ENCODE measurements at regions not wholly inside any gene's neighbourhood (a gene's known extent, or its start where the extent isn't known, plus 50 kb on each side); places are given as distances from the start of the nearest gene placed in this dataset.

DNA sequence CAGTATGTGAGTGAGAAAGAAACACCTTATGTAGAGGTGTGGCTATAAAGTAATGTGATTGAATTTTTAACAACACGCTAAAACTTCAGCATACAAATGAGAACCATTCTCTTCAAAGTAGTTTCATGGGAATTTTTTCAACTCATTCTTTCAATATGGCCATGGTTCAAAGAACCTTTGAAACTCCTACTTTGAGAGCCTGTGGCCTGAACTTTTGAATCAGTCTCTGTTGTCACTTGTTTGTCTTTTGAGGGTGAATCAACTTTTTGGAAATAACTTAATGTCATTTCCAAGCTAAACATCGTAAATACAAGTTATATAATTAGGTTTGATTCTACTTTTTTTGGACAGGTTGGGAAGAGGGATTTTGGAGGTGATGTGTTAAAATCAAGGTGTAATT lies 49.9 kb upstream of the CASK start:
- TF ChIP-seq, protein P1, sequence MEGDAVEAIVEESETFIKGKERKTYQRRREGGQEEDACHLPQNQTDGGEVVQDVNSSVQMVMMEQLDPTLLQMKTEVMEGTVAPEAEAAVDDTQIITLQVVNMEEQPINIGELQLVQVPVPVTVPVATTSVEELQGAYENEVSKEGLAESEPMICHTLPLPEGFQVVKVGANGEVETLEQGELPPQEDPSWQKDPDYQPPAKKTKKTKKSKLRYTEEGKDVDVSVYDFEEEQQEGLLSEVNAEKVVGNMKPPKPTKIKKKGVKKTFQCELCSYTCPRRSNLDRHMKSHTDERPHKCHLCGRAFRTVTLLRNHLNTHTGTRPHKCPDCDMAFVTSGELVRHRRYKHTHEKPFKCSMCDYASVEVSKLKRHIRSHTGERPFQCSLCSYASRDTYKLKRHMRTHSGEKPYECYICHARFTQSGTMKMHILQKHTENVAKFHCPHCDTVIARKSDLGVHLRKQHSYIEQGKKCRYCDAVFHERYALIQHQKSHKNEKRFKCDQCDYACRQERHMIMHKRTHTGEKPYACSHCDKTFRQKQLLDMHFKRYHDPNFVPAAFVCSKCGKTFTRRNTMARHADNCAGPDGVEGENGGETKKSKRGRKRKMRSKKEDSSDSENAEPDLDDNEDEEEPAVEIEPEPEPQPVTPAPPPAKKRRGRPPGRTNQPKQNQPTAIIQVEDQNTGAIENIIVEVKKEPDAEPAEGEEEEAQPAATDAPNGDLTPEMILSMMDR (conservative IDR thresholded peaks at IDR 0.05; ENCODE audit: low read depth, low read length): no peak
- no peak for TF ChIP-seq EZH2 (IDR thresholded peaks at IDR 0.05; ENCODE audit: low read length, unreplicated experiment)

All from PC-3 (cell line).